Right lung (tissue), 2 donors: ENCODE measurements at regions not wholly inside any gene's neighbourhood (a gene's known extent, or its start where the extent isn't known, plus 50 kb on each side); places are given as distances from the start of the nearest gene placed in this dataset.

ENCODE experiments used
- DNase-seq, 2 donors: peaks; one replicate each; pipeline ENCODE4 v3.0.0-alpha.2; 2013

DNA sequence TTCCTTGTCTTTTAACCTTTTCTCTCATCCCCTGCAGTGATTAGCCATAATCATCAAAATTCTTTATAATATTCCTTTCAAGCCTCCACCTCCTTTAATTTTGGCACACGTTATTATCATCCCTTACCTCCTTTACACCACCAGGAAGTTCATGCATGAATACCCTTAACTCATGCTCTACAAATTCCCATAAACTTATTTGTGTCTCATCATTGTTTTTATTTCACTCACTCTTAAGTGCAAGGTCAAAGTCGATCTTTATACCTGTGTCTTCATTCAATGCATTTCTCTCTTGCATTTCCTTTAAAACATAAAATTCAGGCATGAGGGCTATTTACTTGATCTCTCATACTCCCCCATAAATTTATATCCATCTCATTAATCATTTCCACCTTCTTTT, 1064.6 kb upstream of the CADM2 start:
- no peak for DNase-seq

DNA sequence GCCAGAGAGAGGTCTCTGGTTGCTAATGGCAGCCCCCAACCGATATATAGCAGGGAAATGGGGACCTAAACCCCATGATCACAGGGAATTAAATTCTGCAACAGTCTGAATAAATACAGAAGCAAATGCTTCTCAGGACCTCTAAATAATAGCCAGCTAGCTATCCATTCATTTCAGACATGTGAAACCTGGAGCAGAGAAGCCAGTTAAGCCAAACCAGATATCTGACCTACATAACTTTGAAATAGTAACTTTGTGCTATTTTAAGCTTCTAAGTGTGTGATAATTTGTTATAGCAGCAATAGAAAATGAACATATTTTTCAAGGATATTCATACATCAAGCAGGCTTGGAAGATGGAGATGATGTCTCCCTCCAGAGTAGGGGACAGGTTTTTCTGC, 1062.9 kb upstream of the CADM2 start:
- DNase-seq: no peak

DNA sequence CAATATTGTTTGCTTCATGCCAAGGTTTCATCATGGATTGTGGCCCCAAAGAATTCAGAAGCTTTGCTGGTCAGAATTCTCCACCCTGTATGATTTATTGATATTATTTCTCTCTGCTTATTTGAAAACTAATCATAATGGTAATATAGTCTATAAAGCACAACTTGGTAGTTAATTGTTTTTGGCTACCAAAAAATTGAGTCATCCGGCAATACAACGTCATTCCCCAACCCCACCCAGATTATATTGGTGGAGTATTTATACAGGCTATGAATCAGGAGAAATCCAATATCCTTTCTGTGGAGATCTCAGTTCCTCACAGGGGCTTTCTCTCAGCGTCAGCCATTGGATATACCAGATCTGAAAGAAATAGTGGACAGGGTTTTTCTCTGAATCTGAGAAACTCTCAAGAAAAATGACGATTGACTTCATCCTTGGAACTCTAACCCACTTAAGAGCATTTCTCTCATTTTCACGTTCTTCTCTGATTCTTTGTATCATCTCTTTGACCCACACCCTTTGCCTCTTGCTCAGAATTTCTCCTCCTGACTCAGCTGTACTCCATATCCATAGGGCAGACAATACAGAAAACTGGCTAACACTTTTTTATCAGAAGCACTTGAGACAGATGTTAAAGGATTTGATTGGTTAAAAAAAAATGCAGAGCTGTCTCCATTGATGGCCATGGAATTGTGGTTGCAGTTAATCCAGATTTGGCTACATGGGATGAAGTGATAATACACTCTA, 1055.8 kb upstream of the CADM2 start:
- DNase-seq: no peak

DNA sequence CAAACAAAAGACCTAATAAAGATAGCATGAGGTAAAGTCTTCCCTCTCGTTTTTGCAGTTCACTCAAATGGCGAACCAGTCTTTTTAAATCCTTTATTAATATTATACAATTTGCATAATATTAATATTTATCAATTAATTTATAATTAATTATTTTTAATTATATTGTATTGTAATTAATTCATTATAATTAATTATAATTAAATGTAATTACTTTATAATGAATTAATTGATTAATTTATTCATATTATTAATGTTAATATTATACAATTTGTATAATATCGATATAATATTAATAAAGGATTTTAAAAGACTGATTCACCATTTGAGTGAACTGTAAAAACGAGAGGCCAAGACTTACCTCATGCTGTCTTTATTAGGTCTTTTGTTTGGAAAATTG, 1045.4 kb upstream of the CADM2 start:
- no peak for DNase-seq

DNA sequence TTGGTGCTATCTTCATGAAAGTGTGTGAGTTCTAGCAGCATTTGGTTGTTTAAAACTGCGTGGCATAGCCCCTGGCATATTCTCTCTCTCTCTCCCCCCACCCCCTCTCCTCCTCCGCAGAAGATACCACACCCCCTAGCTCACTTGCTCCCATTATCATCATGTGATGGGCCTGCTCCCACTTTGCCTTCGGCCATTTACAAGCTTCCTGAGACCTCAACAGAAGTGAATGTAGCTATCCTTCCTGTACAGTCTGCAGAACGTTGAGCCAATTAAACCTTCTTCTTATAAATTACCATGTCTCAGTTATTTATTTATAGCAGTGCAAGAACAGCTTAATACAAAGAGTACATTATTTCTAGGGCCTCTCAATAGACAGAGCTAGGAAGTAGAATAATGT, 1032.5 kb upstream of the CADM2 start:
- DNase-seq: no peak

DNA sequence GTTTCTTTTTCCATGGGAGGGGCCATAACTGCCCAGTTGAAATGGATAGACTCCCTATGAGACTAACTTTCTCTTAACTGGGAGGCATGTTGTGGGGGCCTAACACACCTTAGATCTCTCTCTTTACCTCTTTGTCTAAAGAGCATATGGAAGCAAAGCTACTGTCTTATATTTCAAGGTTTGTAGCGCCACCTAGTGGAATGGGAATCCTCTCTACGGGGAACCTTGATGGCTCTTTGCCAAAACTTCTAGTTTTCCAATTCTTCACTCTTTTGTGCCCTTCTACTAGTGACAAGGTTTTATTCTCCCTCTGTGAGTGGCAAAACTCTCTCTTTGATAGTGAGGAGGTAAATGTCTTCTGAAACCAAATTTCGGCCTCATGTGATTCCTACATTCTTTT, 1030.4 kb upstream of the CADM2 start:
- no peak for DNase-seq

DNA sequence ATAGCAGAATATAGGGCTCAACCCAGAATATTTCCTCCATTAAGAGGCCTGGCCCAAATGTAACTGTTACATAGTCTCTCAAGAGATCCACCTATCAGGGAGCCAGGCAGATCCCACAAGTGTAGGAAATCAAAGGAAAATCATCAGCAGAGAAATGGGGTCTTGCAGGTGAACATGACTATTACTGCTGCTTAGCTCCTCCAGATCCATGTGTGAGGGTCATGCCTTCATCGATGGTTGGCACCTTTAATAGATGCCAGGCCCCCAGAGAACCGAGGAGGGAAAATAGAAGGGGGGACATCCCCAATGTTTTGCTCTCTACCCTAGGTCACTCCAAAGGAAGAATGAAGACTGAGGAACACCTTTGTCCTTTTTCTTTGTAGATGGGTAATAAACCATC, 1029.9 kb upstream of the CADM2 start:
- DNase-seq: no peak

DNA sequence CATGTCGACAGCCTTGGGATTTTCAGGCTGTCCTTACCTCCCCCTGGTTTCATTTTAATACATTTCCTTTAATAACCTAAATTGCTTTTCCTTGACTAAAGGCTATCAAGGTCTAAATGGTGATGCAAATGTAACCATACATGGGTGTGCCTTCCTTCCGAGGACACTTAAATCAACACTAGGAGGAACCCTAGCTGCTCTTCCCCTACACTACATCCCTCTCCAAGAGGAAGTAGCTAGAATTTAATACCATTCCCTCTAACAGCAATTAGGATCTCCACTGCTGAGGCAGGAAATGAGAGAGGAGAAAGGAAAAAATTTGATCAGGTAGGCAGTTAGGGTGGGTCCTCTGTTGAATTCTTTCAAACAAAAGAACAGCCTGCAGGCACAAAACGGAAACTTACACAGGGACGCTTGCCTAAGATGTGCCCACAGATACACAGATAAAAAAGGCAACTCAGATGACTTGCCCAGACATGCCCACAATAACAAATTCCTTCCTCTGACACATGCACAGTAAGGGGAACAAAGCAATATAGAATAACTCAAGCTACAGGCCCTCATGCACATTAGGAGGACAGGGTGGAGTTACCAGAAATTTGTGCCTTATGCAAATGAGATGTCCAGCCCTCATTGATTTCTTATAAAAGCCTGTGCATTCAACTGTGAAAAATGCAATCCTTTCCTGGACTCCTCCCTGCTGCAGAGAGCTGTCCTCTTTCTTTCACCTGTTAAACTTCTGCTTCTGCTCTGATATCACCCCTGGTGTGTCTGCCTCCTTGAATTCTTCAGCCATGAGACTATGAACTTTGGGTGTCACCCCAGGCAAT, 1024.4 kb upstream of the CADM2 start:
- no peak for DNase-seq

DNA sequence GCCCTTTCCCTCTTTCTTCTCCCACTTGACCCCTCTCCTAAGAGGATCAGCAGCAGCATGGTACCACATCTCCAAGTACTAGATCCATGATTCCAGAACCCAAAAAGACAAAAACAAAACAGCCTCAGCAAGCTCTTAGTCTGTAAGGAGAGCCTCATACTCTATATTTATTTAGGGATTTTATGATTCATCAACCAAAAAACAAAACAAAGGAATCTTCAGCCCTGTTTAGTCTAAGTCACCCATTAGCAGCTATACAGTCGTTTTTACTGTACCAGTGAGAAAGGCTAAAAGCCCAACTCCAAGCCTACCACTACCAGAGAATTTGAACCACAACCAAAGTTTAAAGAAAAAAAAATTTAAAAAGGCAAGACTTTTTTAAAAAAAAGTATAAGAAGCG, 1020.3 kb upstream of the CADM2 start:
- no peak for DNase-seq

DNA sequence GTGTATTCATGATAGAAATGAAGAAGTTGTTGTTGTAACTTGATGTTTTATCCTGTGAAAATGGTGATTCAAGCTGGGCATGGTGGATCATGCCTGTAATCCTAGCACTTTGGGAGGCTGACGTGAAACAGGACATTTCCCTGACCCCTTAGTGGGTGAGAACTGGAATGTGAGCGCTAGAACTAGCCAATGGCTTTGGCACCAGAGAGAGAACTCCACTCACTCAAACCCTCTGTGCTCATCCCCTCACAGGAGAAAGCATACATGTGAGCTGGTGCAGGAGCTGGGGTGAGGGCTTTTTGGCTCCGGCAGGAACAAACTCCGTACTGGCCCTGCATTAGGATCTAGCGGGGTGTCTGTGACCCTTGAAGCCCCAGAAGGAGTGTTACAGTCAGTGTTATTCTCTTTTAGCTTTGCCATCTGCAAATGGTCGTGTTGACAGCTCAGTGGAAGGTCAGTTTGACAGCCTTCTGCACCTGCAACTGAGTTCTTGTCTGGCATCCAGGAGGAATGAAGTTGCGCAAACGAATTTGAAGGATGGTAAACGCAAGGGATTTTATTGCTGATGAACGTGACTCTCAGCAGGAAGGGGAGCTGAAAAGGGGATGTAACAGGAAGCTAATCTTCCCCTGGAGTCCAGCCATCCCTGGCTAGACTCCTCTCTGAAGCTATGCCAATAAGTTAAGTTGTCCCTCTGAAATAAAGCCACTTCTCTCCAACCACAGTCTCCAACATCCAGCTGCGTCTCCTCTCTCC, 1016.6 kb upstream of the CADM2 start:
- no peak for DNase-seq

DNA sequence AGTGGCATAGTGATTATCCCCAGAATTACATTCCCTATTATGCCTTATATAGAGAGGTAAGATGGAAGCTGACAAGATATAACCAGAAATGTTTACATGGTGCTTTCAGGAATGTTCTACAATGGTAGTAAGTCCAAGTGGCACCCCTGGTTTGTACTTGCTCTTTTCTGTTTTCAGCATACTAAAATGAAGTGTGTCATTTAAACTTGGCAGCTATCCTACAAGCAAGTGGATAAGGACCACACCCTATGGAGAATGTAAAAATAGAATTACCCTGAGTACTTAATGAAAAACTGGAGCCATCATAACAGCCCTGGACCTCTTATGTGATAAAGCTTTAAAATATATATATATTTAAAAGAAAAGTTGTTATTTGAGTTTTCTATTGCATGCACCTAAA, 1012.7 kb upstream of the CADM2 start:
- no peak for DNase-seq

DNA sequence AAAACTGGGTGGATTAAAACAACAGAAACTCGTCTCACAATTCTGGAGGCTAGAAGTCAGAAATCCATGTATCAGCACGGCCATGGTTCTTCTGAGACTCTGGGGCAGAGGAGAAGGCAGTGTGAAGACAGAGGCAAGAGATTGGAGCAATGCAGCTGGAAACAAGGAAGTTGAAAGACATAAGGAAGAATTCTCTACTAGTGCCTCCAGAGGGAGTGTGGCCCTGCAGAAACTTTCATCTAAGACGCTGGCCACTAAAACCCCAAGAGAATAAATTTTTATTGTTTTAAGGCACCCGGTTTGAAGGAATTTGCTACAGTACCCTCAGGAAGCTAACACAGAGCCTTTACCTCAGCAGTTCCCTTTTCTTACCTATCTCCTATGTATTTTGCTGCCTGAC, 1012.2 kb upstream of the CADM2 start:
- DNase-seq: no peak

DNA sequence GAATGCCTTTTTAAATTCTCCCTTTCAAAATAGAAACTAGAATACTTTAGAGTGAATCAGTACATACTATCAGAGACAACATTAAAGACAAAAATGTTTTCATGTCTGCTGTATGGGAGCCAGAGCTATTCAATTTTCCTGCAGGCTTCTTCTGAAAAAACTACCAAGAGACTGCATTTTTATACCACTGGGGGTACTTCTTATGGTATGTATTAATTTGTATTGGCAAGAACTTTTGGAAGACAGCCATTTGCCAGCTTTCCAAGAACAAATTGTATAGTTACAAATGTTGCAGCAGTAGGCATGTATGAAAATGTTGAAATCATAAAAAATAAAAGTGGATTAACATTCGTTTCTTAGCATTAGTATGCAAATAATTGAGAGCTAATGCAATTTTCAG, 1010.0 kb upstream of the CADM2 start:
- DNase-seq: no peak

DNA sequence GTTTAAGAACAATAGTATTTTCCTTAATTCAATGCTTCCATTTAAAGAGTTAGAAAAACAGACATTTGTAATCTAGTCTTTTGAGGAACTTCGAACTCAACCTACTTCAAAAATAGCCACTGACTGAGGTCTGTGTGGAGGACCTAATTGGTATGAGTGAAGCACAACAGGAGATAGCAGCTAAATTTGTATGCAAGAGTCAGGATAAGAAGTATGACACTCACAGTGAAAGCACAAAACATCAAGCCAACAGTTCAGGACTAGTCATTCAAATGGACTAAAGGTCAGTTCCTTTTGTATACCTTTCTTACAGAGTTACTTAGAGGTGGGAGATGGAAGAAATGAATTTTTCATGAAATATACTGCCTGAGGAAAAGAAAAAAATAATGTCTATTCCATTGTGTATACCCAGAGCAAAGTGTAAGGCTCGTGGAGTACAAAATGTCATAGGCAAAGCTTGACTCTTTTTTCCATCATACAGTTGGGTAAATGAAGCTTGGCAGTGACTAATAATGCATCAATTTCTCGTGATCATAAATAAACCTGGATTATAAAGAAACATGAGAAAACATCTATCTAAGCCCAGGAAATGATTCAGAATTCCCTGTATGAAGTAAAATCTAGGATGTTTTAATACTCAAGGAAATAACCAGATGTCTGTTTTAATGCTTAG, 1005.2 kb upstream of the CADM2 start:
- no peak for DNase-seq

DNA sequence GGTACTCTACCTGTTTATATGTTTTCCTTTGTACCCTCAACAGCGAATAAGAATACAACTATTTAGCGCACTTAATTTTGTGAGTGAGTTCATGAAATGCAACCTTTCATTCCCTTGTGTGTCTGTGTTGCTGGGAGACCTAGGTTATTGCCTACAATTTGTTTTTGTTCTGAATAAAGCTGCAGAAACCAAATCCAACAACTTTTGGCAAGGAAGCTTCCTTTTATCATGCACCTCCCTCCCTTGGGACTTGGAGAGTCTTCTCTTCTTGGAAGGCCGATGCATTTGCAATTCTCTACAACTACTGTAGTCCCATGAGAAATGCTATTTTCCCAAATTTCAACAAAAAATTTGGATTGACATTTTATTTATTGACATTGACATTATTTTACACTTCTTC, 1002.4 kb upstream of the CADM2 start:
- DNase-seq: no peak

DNA sequence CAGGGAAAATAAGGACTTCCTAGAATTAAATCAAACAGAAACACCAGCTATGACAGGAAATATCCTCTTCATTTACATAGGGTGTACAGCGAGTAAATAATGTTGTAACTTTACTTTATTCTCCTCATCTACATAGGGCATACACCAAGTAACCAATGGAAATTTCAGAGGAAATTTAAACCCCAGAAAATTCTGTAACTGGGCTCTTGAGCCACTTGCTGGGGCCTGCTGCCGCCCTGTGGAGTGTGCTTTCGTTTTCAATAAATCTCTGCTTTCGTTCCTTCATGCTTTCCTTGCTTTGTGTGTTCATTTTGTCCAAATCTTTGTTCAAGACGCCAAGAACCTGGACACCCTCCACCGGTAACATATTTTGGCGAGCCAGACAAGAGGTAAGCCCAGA, 990.4 kb upstream of the CADM2 start:
- DNase-seq: no peak

DNA sequence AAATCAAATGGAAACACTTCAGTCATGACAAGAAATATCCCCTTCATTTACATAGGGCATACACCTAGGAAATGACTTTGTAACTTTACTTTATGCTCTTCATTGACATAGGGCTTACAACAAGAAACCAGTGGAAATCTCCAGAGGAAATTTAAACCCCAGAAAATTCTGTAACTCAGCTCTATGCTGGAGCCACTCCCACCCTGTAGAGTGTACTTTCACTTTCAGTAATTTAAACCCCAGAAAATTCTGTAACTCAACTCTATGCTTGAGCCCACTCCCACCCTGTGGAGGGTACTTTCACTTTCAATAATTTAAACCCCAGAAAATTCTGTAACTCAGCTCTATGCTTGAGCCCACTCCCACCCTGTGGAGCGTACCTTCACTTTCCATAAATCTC, 987.1 kb upstream of the CADM2 start:
- no peak for DNase-seq

DNA sequence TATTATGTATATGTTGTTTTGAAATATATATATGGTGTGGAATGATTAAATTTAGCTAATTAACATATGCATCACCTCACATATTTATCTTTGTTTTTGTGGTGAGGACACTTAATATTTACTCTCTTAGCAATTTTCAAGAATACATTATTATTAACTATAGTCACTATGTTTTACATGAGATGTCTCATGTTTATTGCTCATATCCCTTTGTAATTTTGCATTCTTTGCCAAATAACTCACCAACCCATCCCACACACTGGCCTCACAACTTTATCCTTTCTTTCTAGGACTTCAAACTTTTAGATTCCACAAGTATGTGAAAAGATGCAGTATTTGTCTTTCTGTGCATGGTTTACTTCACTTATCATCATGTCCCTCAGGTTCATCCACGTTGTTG, 950.2 kb upstream of the CADM2 start:
- DNase-seq: no peak

DNA sequence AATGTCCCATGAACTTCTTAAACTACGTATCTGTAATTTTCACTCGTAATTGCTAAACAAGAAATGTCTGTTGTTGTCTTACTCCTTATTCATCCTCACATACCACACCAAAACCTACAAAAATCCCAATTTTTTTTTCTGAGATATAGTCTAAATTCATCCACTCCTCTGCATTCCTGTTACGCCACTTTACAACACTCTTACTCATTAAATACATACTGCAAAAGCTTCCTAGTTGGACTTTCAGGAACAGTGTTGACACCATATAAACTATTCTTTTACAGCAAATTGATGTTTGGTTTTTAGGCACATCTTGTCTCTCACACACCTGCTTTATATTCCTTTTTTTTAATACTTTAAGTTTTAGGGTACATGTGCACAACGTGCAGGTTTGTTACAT, 934.9 kb upstream of the CADM2 start:
- no peak for DNase-seq

DNA sequence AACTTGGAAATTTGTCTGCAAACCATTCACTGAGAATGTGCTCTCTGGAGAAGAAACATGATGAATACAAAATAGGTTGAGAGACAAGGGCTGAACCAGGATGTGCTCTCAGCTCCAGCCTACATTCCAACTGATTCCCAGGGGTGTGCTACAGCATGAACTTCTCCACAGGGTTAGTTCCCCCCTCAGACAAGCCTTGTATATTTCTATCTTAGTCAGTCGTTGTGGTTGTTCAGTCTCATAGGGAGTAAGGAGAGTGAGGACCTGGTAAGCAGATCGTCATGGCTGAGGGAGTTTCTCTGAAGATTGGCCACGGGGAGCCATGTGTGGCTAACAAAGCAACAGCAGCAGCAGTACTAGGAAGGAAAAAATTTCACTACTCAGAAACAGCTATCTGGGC, 919.7 kb upstream of the CADM2 start:
- no peak for DNase-seq

DNA sequence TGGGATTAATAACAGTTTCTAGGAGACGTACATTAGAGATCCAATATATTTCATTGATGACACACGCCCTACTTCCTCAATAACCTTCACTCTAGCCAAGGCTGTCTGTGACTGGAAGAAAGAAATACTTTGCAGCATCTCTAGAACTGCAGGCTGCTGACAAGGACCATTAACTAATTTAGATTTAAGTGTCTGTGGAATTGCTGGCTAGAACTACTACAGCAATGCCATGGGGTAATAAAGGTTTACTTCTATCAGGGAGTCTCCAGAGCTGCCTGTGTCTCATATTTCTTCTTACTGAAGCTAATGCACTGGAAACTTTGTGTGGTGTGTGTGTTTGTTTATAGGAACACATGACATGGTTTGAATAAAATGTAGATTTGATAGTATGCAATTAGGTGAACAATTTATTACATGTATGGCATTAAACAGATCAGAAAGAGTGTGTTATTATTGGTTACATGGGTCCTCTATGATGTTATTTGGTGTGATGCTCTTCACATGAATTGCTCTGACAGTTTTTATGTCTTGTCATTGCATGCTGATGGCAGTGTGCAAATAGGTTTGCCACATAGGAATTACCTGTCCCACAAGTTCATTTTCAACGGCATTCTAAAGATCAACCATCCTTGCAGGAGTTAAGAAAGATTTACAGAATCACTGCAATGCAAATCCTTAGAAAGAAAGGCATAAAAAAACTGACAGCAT, 916.2 kb upstream of the CADM2 start:
- no peak for DNase-seq

DNA sequence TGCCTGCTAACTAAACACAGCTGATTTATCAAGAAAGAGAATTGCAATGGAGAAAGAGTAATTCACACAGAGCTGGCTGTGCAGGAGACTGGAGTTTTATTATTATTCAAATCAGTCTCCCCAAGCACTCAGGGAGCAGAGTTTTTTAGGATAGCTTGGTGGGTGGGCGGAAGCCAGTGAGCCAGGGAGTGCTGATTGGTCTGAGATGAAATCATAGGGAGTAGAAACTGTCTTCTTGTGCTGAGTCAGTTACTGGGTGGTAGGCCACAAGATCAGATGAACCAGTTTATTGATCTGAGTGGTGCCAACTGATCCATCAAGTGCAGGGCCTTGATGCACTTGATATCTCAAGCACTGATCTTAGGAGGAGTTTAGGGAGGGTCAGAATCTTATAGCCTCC, 891.9 kb upstream of the CADM2 start:
- no peak for DNase-seq
